ENCODE measurements at regions not wholly inside any gene's neighbourhood (a gene's known extent, or its start where the extent isn't known, plus 50 kb on each side); places are given as distances from the start of the nearest gene placed in this dataset.

DNA sequence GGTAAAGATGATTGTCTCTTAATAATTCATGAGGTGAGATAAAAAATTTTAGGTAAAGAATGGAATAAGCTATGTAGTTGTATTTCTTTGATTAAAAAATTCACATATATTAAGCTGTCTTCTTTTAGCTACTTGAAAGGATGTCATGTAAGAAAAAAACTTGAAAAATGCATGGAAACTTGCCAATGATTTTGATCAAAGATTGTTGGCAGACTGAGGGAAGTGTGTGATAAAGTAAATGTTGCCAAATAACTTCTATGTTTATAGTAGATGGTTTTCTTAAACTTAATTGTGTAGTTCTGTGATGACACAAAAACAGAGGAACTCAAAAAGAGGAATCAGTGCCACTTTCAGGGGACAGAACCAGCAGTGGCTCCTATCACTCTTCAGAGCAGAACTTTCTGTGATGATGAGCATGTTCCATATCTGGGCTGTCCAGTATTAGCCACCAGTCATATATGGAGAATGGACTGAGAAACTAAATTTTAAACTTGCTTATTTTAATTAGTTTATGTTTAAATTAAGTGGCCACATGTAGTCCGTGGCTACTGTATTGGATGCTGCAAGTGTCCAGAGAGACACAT is 51.9 kb upstream of the SLC38A11 start:
- TF ChIP-seq SUZ12 (IDR thresholded peaks at IDR 0.05; ENCODE audit: extremely low read depth, insufficient read depth, insufficient read length) (no peak), ZNF274 (IDR thresholded peaks at IDR 0.05; ENCODE audit: low read depth, low read length) (no peak)
